ENCODE measurements at regions not wholly inside any gene's neighbourhood (a gene's known extent, or its start where the extent isn't known, plus 50 kb on each side); places are given as distances from the start of the nearest gene placed in this dataset.

DNA sequence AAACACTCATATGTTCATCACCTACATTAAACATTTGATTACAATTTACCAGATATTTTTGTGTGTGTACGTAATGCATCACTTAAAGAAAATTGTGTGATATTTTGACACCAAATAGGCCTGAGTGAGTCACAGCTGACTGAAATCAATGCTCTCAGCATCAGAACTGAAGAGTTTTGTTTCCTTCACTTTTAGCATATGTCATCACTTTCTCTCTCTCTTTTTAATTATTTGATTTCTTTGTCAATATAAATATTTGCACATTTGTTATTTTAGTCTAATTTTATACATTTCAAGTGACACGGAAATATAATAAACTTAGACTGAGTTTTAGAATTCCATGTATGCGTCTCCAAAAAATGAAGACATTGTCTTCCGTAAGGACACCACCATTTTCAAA, 545.3 kb downstream of the PTPRC start:
- no peak overlapping the region for H3K27ac ChIP-seq
- no peaks in the 10 kb centered on the region for H3K4me1 ChIP-seq
- intact Hi-C loops (cut with DNase I; ENCODE audit: low total_unique reads) = no loop called here
- DNase-seq = no peak
- H3K4me3 ChIP-seq = no peak overlapping the region
- H3K36me3 ChIP-seq = no peaks in the 10 kb centered on the region
- no peak for TF ChIP-seq POLR2A (IDR thresholded peaks at IDR 0.05)
- TF ChIP-seq, protein P1, sequence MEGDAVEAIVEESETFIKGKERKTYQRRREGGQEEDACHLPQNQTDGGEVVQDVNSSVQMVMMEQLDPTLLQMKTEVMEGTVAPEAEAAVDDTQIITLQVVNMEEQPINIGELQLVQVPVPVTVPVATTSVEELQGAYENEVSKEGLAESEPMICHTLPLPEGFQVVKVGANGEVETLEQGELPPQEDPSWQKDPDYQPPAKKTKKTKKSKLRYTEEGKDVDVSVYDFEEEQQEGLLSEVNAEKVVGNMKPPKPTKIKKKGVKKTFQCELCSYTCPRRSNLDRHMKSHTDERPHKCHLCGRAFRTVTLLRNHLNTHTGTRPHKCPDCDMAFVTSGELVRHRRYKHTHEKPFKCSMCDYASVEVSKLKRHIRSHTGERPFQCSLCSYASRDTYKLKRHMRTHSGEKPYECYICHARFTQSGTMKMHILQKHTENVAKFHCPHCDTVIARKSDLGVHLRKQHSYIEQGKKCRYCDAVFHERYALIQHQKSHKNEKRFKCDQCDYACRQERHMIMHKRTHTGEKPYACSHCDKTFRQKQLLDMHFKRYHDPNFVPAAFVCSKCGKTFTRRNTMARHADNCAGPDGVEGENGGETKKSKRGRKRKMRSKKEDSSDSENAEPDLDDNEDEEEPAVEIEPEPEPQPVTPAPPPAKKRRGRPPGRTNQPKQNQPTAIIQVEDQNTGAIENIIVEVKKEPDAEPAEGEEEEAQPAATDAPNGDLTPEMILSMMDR (IDR thresholded peaks at IDR 0.05) = no peak
- H3K9me3 ChIP-seq = no peaks in the 10 kb centered on the region
- no peaks in the 10 kb centered on the region for H3K27me3 ChIP-seq

DNA sequence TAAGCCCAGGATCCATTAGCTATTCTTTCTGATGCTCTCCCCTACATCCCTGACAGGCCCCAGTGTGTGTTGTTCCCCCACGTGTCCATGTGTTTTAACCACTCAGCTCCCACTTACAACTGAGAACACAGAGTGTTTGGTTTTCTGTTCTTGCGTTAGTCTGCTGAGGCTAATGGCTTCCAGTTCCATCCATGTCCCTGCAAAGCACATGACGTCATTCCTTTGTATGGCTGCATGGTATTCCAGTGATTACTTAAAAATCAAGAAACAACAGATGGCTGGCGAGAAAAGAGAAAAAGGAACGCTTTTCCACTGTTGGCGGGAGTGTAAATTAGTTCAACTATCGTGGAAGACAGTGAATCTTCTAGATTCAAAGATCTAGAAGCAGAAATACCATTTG, 556.0 kb downstream of the PTPRC start:
- Histone ChIP-seq H3K4me1 (no peaks in the 10 kb centered on the region), H3K27ac (no peak overlapping the region), H3K9me3 (no peaks in the 10 kb centered on the region), H3K4me3 (no peak overlapping the region), H3K27me3 (no peaks in the 10 kb centered on the region), H3K36me3 (no peaks in the 10 kb centered on the region)
- no peak for DNase-seq
- intact Hi-C loops (cut with DNase I; ENCODE audit: low total_unique reads) = no loop called here
- no peak for TF ChIP-seq POLR2A (IDR thresholded peaks at IDR 0.05)
- TF ChIP-seq, protein P1 (IDR thresholded peaks at IDR 0.05) = no peak

DNA sequence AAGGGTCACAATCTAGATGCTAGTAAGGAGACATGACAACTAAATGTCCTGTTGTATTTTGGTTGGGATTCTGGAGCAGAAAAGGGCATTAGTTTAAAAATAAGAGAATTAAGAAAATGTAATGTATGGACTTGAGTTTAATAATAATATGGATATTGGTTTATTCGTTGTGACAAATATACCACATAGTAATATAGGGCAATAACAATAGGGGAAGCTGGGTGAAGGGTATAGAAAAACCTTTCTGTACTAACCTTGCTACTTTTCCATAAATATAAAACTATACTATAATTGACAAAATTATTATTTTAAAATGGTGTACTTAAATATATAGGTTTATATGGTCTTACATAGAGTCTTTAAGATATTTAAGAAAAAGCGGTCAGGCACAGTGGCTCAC, 558.9 kb downstream of the PTPRC start:
- H3K27me3 ChIP-seq = no peaks in the 10 kb centered on the region
- no peaks in the 10 kb centered on the region for H3K9me3 ChIP-seq
- H3K36me3 ChIP-seq = no peaks in the 10 kb centered on the region
- no peak for DNase-seq
- no peaks in the 10 kb centered on the region for H3K4me1 ChIP-seq
- H3K4me3 ChIP-seq = no peak overlapping the region
- intact Hi-C loops (cut with DNase I; ENCODE audit: low total_unique reads) = no loop called here
- no peak for TF ChIP-seq POLR2A (IDR thresholded peaks at IDR 0.05)
- TF ChIP-seq, protein P1 (IDR thresholded peaks at IDR 0.05) = no peak
- H3K27ac ChIP-seq = no peak overlapping the region

DNA sequence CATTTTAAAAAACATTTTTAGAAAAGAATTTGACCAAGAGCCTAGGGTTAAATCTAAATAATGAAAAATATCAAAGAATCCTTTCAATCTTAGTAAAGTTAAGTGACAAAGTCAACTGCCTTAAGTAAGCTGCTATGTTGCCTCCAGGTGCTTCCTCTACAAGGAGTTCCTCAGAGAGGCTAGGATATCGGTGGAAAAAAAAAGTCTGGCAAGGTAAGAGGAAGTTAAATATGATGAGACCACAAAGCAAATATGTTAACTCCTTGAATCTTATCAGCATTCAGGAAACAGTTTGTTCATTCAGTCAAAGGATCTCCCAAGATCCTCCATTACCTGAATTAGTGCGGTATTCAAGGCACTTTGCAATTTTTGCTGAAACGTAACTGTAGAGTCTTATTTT, 563.5 kb downstream of the PTPRC start:
- no peaks in the 10 kb centered on the region for H3K4me1 ChIP-seq
- H3K27ac ChIP-seq = no peak overlapping the region
- intact Hi-C loops (cut with DNase I; ENCODE audit: low total_unique reads) = no loop called here

DNA sequence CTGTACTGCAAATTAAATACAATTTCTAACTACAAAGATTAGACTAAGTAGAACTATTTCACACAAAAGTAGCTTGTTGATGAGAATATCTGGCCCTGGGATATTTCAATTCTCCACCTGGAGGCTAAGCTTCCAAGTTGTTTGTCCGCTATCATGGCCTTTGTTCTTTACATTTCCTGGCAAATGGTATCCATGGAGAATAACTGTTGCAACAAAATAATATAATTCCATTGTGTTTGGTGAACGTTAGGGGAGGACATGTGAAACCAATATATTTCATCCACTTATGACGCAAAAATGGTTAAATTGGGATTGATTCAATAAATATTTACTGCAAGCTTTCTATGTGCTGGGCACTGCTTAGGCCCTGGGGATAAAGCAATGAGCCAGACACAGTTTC, 565.4 kb downstream of the PTPRC start:
- intact Hi-C loops (cut with DNase I; ENCODE audit: low total_unique reads) = no loop called here

More for the DNA sequence above, 563.5 kb downstream of the PTPRC start:
- no peaks in the 10 kb centered on the region for H3K27me3 ChIP-seq
- H3K36me3 ChIP-seq = no peaks in the 10 kb centered on the region
- H3K4me3 ChIP-seq = no peak overlapping the region
- H3K9me3 ChIP-seq = no peaks in the 10 kb centered on the region
- no peak for TF ChIP-seq POLR2A (IDR thresholded peaks at IDR 0.05)
- TF ChIP-seq, protein P1 (IDR thresholded peaks at IDR 0.05) = no peak
- no peak for DNase-seq

More for the DNA sequence above, 565.4 kb downstream of the PTPRC start:
- H3K36me3 ChIP-seq = no peaks in the 10 kb centered on the region
- no peaks in the 10 kb centered on the region for H3K27me3 ChIP-seq
- no peaks in the 10 kb centered on the region for H3K9me3 ChIP-seq
- H3K4me3 ChIP-seq = no peak overlapping the region
- no peak overlapping the region for H3K27ac ChIP-seq
- no peak for DNase-seq
- H3K4me1 ChIP-seq = no peaks in the 10 kb centered on the region
- TF ChIP-seq POLR2A (IDR thresholded peaks at IDR 0.05) = no peak
- TF ChIP-seq, protein P1 (IDR thresholded peaks at IDR 0.05) = no peak
